Activated CD4-positive, alpha-beta T cell treated with anti-CD3 and anti-CD28 coated beads, Interleukin-10, Interleukin-2, amounts not matched to agents 100 ng/mL and 50 ng/mL, durations not matched to agents 16 hours and 8 hours (primary cell): ENCODE measurements at regions not wholly inside any gene's neighbourhood (a gene's known extent, or its start where the extent isn't known, plus 50 kb on each side); places are given as distances from the start of the nearest gene placed in this dataset.
"Not testable (repeated sequence)": the region's sequence is repeated elsewhere in the genome, so short reads cannot be mapped to it uniquely, and the experiment has no call there.

ENCODE experiments used
- DNase-seq: peaks from one replicate; pipeline ENCODE4 v3.0.0-alpha.2; 2020

GRCh38 chr21:39022035-39022434 lies 161.2 kb downstream of the PSMG1 start:
- no peak for DNase-seq

- no peak for DNase-seq
These were observed 161.8 kb downstream of the PSMG1 start for GRCh38 chr21:39021478-39021832.

- DNase-seq = no peak
These were observed 162.3 kb downstream of the PSMG1 start for GRCh38 chr21:39020751-39021477.

GRCh38 chr21:39018730-39019129 lies 164.5 kb downstream of the PSMG1 start:
- no peak for DNase-seq

GRCh38 chr21:39016740-39017315 lies 166.4 kb downstream of the PSMG1 start:
- peak; percentile 18 for DNase-seq

- DNase-seq = no peak
These were observed 168.5 kb downstream of the PSMG1 start for GRCh38 chr21:39014747-39015146.

- DNase-seq = no peak
These were observed 170.7 kb downstream of the PSMG1 start for GRCh38 chr21:39012326-39013230.

GRCh38 chr21:39011911-39012310 lies 171.3 kb downstream of the PSMG1 start:
- no peak for DNase-seq

- no peak for DNase-seq
These were observed 172.4 kb downstream of the PSMG1 start for GRCh38 chr21:39010629-39011404.

GRCh38 chr21:39009587-39010225 lies 173.5 kb downstream of the PSMG1 start:
- DNase-seq = no peak

- no peak for DNase-seq
These were observed 175.3 kb downstream of the PSMG1 start for GRCh38 chr21:39007985-39008384.

- DNase-seq = no peak
These were observed 175.7 kb downstream of the PSMG1 start for GRCh38 chr21:39007532-39007931.

- no peak for DNase-seq
These were observed 176.5 kb downstream of the PSMG1 start for GRCh38 chr21:39006571-39007311.

- no peak for DNase-seq
These were observed 177.8 kb downstream of the PSMG1 start for GRCh38 chr21:39005502-39005787.

GRCh38 chr21:39004634-39005501 lies 178.4 kb downstream of the PSMG1 start:
- no peak for DNase-seq

GRCh38 chr21:39003982-39004633 lies 179.1 kb downstream of the PSMG1 start:
- DNase-seq = no peak

- no peak for DNase-seq
These were observed 181.9 kb downstream of the PSMG1 start for GRCh38 chr21:39001341-39001740.

- DNase-seq = peak; percentile 59
These were observed 182.8 kb downstream of the PSMG1 start for GRCh38 chr21:39000496-39000895.

GRCh38 chr21:38999161-38999560 lies 184.1 kb downstream of the PSMG1 start:
- DNase-seq = no peak

GRCh38 chr21:38998281-38998680 lies 185.0 kb downstream of the PSMG1 start:
- not testable (repeated sequence) for DNase-seq

GRCh38 chr21:38997843-38998175 lies 185.4 kb downstream of the PSMG1 start:
- DNase-seq = not testable (repeated sequence)
